ENCODE measurements at regions not wholly inside any gene's neighbourhood (a gene's known extent, or its start where the extent isn't known, plus 50 kb on each side); places are given as distances from the start of the nearest gene placed in this dataset.

- no peaks in the 10 kb centered on the region for H3K36me3 ChIP-seq (ENCODE audit: control insufficient read depth in 4 of 4, insufficient read depth in 3 of 4, low read depth in 1 of 4, low read length in 3 of 4)
- no peak for TF ChIP-seq NR2F2 (IDR thresholded peaks at IDR 0.05)
- no peak for TF ChIP-seq YY1 (IDR thresholded peaks at IDR 0.05)
- TF ChIP-seq HNF4A (conservative IDR thresholded peaks at IDR 0.05) = no peak
- no peak for TF ChIP-seq RXRA (IDR thresholded peaks at IDR 0.05)
- no peak for TF ChIP-seq ZBTB33 (IDR thresholded peaks at IDR 0.05)
- no peak overlapping the region for H3K27ac ChIP-seq (ENCODE audit: low read depth in 1 of 2, low read length in 2 of 2)
- H3K27me3 ChIP-seq (ENCODE audit: control insufficient read depth in 4 of 4, insufficient read depth in 4 of 4, low read length in 3 of 4) = no peaks in the 10 kb centered on the region
- WGBS = 85% methylated on average over 2 of the region's 2 CpGs
- DNase-seq (ENCODE audit: low spot score) = no peak
- H3K4me1 ChIP-seq (ENCODE audit: control insufficient read depth in 4 of 4, insufficient read depth in 4 of 4, low read length in 3 of 4) = no peaks in the 10 kb centered on the region
- no peak overlapping the region for H3K9ac ChIP-seq (ENCODE audit: low read depth in 1 of 2, low read length in 2 of 2)
- H3K9me3 ChIP-seq (ENCODE audit: control insufficient read depth in 4 of 4, low read length in 3 of 4) = no peaks in the 10 kb centered on the region
- no peak overlapping the region for H3K4me3 ChIP-seq (ENCODE audit: low read depth in 1 of 3, low read length in 3 of 3)
Observed at GRCh38 chr9:1612886-1613285, 402.3 kb upstream of the SMARCA2 start.

- Histone ChIP-seq H3K4me3 (ENCODE audit: low read depth in 1 of 3, low read length in 3 of 3) (no peak overlapping the region), H3K27me3 (ENCODE audit: control insufficient read depth in 4 of 4, insufficient read depth in 4 of 4, low read length in 3 of 4) (no peaks in the 10 kb centered on the region), H3K9ac (ENCODE audit: low read depth in 1 of 2, low read length in 2 of 2) (no peak overlapping the region), H3K36me3 (ENCODE audit: control insufficient read depth in 4 of 4, insufficient read depth in 3 of 4, low read depth in 1 of 4, low read length in 3 of 4) (no peaks in the 10 kb centered on the region), H3K27ac (ENCODE audit: low read depth in 1 of 2, low read length in 2 of 2) (no peak overlapping the region), H3K9me3 (ENCODE audit: control insufficient read depth in 4 of 4, low read length in 3 of 4) (no peaks in the 10 kb centered on the region), H3K4me1 (ENCODE audit: control insufficient read depth in 4 of 4, insufficient read depth in 4 of 4, low read length in 3 of 4) (no peaks in the 10 kb centered on the region)
- 64% methylated on average over 3 of the region's 3 CpGs for WGBS
- no peak for TF ChIP-seq SP1 (IDR thresholded peaks at IDR 0.05)
- no peak for TF ChIP-seq ZBTB33 (IDR thresholded peaks at IDR 0.05)
- TF ChIP-seq TAF1 (conservative IDR thresholded peaks at IDR 0.05) = no peak
- TF ChIP-seq RXRA (IDR thresholded peaks at IDR 0.05) = no peak
- TF ChIP-seq HNF4G (IDR thresholded peaks at IDR 0.05) = no peak
- TF ChIP-seq GABPA (IDR thresholded peaks at IDR 0.05 in 1 of 2, conservative IDR thresholded peaks at IDR 0.05 in 1 of 2) = no peak
- no peak for TF ChIP-seq YY1 (IDR thresholded peaks at IDR 0.05)
- no peak for TF ChIP-seq NR2F2 (IDR thresholded peaks at IDR 0.05)
- TF ChIP-seq JUND (IDR thresholded peaks at IDR 0.05) = no peak
- no peak for TF ChIP-seq HNF4A (conservative IDR thresholded peaks at IDR 0.05)
- no peak for TF ChIP-seq MAX (IDR thresholded peaks at IDR 0.05)
- TF ChIP-seq FOXA2 (IDR thresholded peaks at IDR 0.05) = no peak
- TF ChIP-seq RAD21 (IDR thresholded peaks at IDR 0.05) = no peak
- TF ChIP-seq FOXA1 (IDR thresholded peaks at IDR 0.05) = no peak
- TF ChIP-seq ATF3 (IDR thresholded peaks at IDR 0.05) = no peak
- TF ChIP-seq CTCF (IDR thresholded peaks at IDR 0.05; ENCODE audit: low read depth, low read length, missing input control) = no peak
- TF ChIP-seq REST (IDR thresholded peaks at IDR 0.05) = no peak
- TF ChIP-seq EGR1 (IDR thresholded peaks at IDR 0.05; ENCODE audit: low read depth in 2 of 2) = no peak
- no peak for DNase-seq (ENCODE audit: low spot score)
Observed at GRCh38 chr9:1617419-1617818, 397.7 kb upstream of the SMARCA2 start.

Measured in liver (tissue), 8 donors.